ENCODE measurements at regions not wholly inside any gene's neighbourhood (a gene's known extent, or its start where the extent isn't known, plus 50 kb on each side); places are given as distances from the start of the nearest gene placed in this dataset.

GRCh38 chr20:11660673-11661072 is 257.0 kb upstream of the BTBD3 start:
- no peaks in the 10 kb centered on the region for H3K27me3 ChIP-seq (ENCODE audit: control insufficient read depth in 5 of 5, insufficient read depth in 4 of 5, low read length in 5 of 5)
- no peaks in the 10 kb centered on the region for H3K36me3 ChIP-seq (ENCODE audit: control insufficient read depth in 5 of 5, insufficient read depth in 5 of 5, low read length in 5 of 5)
- no peak overlapping the region for H3K27ac ChIP-seq (ENCODE audit: low read depth, low read length)
- no peaks in the 10 kb centered on the region for H3K4me1 ChIP-seq (ENCODE audit: control insufficient read depth in 5 of 5, insufficient read depth in 5 of 5, low read length in 5 of 5)
- H3K4me3 ChIP-seq (ENCODE audit: low read depth in 1 of 5, low read length in 5 of 5): no peak overlapping the region
- H3K9me3 ChIP-seq (ENCODE audit: control insufficient read depth in 5 of 5, low read length in 5 of 5): peaks cover 0 to 5% (median 0%) of the 10 kb centered on the region in 5 donors
- H3K9ac ChIP-seq (ENCODE audit: low read length in 5 of 5): no peak overlapping the region

DNA sequence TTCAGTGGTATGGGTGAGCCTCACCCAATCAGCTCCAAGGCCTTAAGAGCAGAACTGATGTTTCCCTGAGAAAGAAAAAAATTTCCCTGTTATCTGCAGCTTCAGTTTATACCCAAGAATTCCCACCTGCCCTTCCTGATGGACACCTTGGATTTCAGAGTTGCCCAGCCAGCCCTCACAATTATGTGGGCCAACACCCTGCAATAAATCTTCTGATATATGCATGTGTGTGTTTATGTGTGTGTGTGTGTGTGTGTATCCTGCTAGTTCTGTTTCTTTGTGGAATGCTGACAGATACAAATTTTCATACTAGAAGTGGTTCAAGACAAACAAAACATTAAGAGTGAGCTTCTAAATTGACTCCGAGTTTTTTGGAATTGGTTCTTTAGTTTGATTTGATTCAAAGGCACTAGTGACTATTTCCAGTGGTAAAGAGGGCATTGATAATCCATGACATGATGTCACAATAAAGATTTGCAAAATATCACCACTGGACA is 246.6 kb upstream of the BTBD3 start:
- Histone ChIP-seq H3K36me3 (ENCODE audit: control insufficient read depth in 5 of 5, insufficient read depth in 5 of 5, low read length in 5 of 5) (no peaks in the 10 kb centered on the region), H3K27ac (ENCODE audit: low read depth, low read length) (no peak overlapping the region), H3K27me3 (ENCODE audit: control insufficient read depth in 5 of 5, insufficient read depth in 4 of 5, low read length in 5 of 5) (no peaks in the 10 kb centered on the region), H3K9ac (ENCODE audit: low read length in 5 of 5) (no peak overlapping the region), H3K4me1 (ENCODE audit: control insufficient read depth in 5 of 5, insufficient read depth in 5 of 5, low read length in 5 of 5) (peaks cover 0 to 2% (median 0%) of the 10 kb centered on the region in 5 donors), H3K4me3 (ENCODE audit: low read depth in 1 of 5, low read length in 5 of 5) (no peak overlapping the region), H3K9me3 (ENCODE audit: control insufficient read depth in 5 of 5, low read length in 5 of 5) (no peaks in the 10 kb centered on the region)

DNA sequence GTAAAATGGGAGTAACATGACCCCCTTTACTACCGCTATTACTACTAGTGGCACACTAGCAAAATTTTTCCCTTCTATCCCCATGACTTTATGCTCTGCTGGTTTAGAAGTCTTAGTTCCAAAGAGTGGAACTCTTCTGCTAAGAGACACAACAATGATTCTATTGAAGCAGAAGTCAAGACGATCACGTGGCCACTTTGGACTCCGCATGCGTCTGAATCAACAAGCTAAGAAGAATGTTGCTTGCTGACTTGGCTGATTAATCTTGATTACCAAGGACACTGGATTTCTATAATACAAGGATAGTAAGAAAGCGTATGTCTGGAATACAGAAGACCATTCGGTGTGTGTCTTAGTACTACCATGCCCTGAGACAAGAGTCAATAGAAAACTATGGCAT is 244.7 kb upstream of the BTBD3 start:
- Histone ChIP-seq H3K4me3 (ENCODE audit: low read depth in 1 of 5, low read length in 5 of 5) (no peak overlapping the region), H3K4me1 (ENCODE audit: control insufficient read depth in 5 of 5, insufficient read depth in 5 of 5, low read length in 5 of 5) (peaks cover 0 to 10% (median 0%) of the 10 kb centered on the region in 5 donors), H3K36me3 (ENCODE audit: control insufficient read depth in 5 of 5, insufficient read depth in 5 of 5, low read length in 5 of 5) (no peaks in the 10 kb centered on the region), H3K9me3 (ENCODE audit: control insufficient read depth in 5 of 5, low read length in 5 of 5) (no peaks in the 10 kb centered on the region), H3K9ac (ENCODE audit: low read length in 5 of 5) (no peak overlapping the region), H3K27ac (ENCODE audit: low read depth, low read length) (no peak overlapping the region), H3K27me3 (ENCODE audit: control insufficient read depth in 5 of 5, insufficient read depth in 4 of 5, low read length in 5 of 5) (no peaks in the 10 kb centered on the region)

DNA sequence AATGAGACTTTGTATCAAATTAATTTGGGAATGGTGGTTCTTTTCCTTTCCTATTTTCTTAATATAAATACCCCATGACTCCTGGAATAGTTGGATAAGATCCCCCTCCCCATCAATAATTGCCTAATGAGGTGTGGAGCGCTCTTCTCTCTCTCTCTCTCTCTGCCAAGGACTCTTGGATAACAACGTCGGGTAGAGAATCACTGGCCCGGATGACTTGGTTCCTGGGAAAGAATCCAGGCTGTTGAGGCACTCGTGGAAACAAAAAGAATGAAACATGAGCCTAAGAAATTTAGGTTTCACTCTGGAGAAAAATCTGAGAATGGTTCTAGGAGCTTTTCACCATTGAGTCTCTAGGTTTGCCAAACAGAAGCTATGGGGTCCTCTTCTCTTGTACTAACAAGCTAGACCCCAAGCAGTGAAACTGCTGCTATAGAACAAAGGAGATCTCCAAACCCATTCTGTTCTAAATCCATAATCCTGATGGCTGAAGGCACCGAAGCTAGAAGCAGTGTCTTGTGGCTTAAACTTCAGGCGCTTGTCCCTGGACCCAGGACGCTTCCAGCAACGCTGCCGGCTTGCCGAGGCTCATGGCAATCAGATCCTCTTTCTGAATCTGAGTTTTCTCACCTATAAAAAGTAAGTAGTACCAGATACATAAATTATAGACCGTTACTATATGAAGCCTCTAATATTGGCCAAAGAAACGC is 241.6 kb upstream of the BTBD3 start:
- no peaks in the 10 kb centered on the region for H3K9me3 ChIP-seq (ENCODE audit: control insufficient read depth in 5 of 5, low read length in 5 of 5)
- H3K4me3 ChIP-seq (ENCODE audit: low read depth in 1 of 5, low read length in 5 of 5): no peak overlapping the region
- no peaks in the 10 kb centered on the region for H3K36me3 ChIP-seq (ENCODE audit: control insufficient read depth in 5 of 5, insufficient read depth in 5 of 5, low read length in 5 of 5)
- no peaks in the 10 kb centered on the region for H3K27me3 ChIP-seq (ENCODE audit: control insufficient read depth in 5 of 5, insufficient read depth in 4 of 5, low read length in 5 of 5)
- H3K9ac ChIP-seq (ENCODE audit: low read length in 5 of 5): no peak overlapping the region
- H3K27ac ChIP-seq (ENCODE audit: low read depth, low read length): no peak overlapping the region
- peaks cover 0 to 10% (median 0%) of the 10 kb centered on the region in 5 donors for H3K4me1 ChIP-seq (ENCODE audit: control insufficient read depth in 5 of 5, insufficient read depth in 5 of 5, low read length in 5 of 5)

DNA sequence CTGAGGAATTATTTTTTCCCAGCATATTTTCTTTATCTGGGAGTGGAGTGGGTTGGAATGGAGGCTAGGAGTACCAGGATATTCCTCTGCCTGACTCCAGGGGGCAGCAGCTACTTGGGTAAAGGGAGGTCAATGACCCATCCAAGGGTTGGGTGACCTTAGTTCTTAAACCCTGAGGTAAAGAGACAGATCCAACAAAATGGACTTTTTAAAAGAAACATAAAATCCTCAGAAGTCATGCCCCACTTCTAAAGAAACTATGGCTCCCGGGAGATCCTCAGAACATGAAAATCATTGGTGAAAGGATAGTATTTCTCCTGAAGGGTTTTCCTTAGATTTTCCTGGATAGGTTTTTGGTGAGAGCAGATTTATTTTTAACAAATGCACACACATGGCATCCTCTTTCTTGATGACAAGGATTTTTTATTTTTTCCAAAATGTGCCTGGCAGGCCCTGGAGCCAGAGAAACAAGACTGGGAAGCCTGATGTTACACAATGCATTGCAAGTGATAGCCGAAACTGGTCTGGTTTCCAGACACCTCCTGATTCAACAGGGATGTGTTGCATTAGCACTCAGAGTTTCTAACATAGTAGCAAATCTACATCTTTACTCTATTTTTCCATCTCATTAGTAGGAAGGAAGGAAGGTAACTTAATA is 240.9 kb upstream of the BTBD3 start:
- no peaks in the 10 kb centered on the region for H3K9me3 ChIP-seq (ENCODE audit: control insufficient read depth in 5 of 5, low read length in 5 of 5)
- no peak overlapping the region for H3K27ac ChIP-seq (ENCODE audit: low read depth, low read length)
- H3K36me3 ChIP-seq (ENCODE audit: control insufficient read depth in 5 of 5, insufficient read depth in 5 of 5, low read length in 5 of 5): no peaks in the 10 kb centered on the region
- no peak overlapping the region for H3K4me3 ChIP-seq (ENCODE audit: low read depth in 1 of 5, low read length in 5 of 5)
- H3K4me1 ChIP-seq (ENCODE audit: control insufficient read depth in 5 of 5, insufficient read depth in 5 of 5, low read length in 5 of 5): peaks cover 0 to 10% (median 0%) of the 10 kb centered on the region in 5 donors
- H3K27me3 ChIP-seq (ENCODE audit: control insufficient read depth in 5 of 5, insufficient read depth in 4 of 5, low read length in 5 of 5): no peaks in the 10 kb centered on the region
- no peak overlapping the region for H3K9ac ChIP-seq (ENCODE audit: low read length in 5 of 5)

GRCh38 chr20:11677428-11677827 is 240.3 kb upstream of the BTBD3 start:
- Histone ChIP-seq H3K4me3 (ENCODE audit: low read depth in 1 of 5, low read length in 5 of 5) (no peak overlapping the region), H3K9me3 (ENCODE audit: control insufficient read depth in 5 of 5, low read length in 5 of 5) (no peaks in the 10 kb centered on the region), H3K27ac (ENCODE audit: low read depth, low read length) (no peak overlapping the region)

GRCh38 chr20:11677836-11678235 is 239.9 kb upstream of the BTBD3 start:
- Histone ChIP-seq H3K36me3 (ENCODE audit: control insufficient read depth in 5 of 5, insufficient read depth in 5 of 5, low read length in 5 of 5) (no peaks in the 10 kb centered on the region), H3K27ac (ENCODE audit: low read depth, low read length) (no peak overlapping the region), H3K9me3 (ENCODE audit: control insufficient read depth in 5 of 5, low read length in 5 of 5) (no peaks in the 10 kb centered on the region), H3K9ac (ENCODE audit: low read length in 5 of 5) (no peak overlapping the region), H3K27me3 (ENCODE audit: control insufficient read depth in 5 of 5, insufficient read depth in 4 of 5, low read length in 5 of 5) (no peaks in the 10 kb centered on the region), H3K4me1 (ENCODE audit: control insufficient read depth in 5 of 5, insufficient read depth in 5 of 5, low read length in 5 of 5) (peaks cover 0 to 10% (median 0%) of the 10 kb centered on the region in 5 donors), H3K4me3 (ENCODE audit: low read depth in 1 of 5, low read length in 5 of 5) (no peak overlapping the region)

More at GRCh38 chr20:11677428-11677827, 240.3 kb upstream of the BTBD3 start:
- H3K27me3 ChIP-seq (ENCODE audit: control insufficient read depth in 5 of 5, insufficient read depth in 4 of 5, low read length in 5 of 5): no peaks in the 10 kb centered on the region
- H3K9ac ChIP-seq (ENCODE audit: low read length in 5 of 5): no peak overlapping the region
- H3K4me1 ChIP-seq (ENCODE audit: control insufficient read depth in 5 of 5, insufficient read depth in 5 of 5, low read length in 5 of 5): peaks cover 0 to 10% (median 0%) of the 10 kb centered on the region in 5 donors
- H3K36me3 ChIP-seq (ENCODE audit: control insufficient read depth in 5 of 5, insufficient read depth in 5 of 5, low read length in 5 of 5): no peaks in the 10 kb centered on the region

DNA sequence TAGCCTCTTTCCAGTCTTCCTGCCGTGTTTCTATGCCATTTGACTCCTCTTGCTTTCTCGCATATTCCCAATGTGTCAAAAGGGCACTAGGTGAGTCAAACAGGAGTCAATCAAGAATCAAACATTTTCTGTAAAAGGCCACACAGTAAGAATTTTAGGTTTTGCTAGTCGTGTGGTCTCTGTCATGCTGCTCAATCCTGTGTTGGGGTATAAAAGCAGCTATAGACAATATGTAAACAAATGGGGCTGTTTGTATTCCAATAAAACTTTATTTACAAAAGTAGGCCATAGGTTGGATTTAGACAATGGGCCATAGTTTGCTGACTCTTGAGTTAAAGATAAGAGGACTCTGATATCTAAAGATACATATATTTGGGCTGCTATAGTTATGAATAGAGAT is 235.4 kb upstream of the BTBD3 start:
- Histone ChIP-seq H3K9me3 (ENCODE audit: control insufficient read depth in 5 of 5, low read length in 5 of 5) (no peaks in the 10 kb centered on the region), H3K27me3 (ENCODE audit: control insufficient read depth in 5 of 5, insufficient read depth in 4 of 5, low read length in 5 of 5) (peaks cover 0 to 6% (median 3%) of the 10 kb centered on the region in 5 donors), H3K9ac (ENCODE audit: low read length in 5 of 5) (no peak overlapping the region), H3K4me1 (ENCODE audit: control insufficient read depth in 5 of 5, insufficient read depth in 5 of 5, low read length in 5 of 5) (peaks cover 0 to 10% (median 8%) of the 10 kb centered on the region in 5 donors), H3K4me3 (ENCODE audit: low read depth in 1 of 5, low read length in 5 of 5) (no peak overlapping the region), H3K36me3 (ENCODE audit: control insufficient read depth in 5 of 5, insufficient read depth in 5 of 5, low read length in 5 of 5) (no peaks in the 10 kb centered on the region), H3K27ac (ENCODE audit: low read depth, low read length) (no peak overlapping the region)

- Histone ChIP-seq H3K27me3 (ENCODE audit: control insufficient read depth in 5 of 5, insufficient read depth in 4 of 5, low read length in 5 of 5) (peaks cover 0 to 8% (median 3%) of the 10 kb centered on the region in 5 donors), H3K36me3 (ENCODE audit: control insufficient read depth in 5 of 5, insufficient read depth in 5 of 5, low read length in 5 of 5) (no peaks in the 10 kb centered on the region), H3K4me1 (ENCODE audit: control insufficient read depth in 5 of 5, insufficient read depth in 5 of 5, low read length in 5 of 5) (peaks cover 0 to 10% (median 9%) of the 10 kb centered on the region in 5 donors), H3K4me3 (ENCODE audit: low read depth in 1 of 5, low read length in 5 of 5) (no peak overlapping the region), H3K9ac (ENCODE audit: low read length in 5 of 5) (no peak overlapping the region), H3K9me3 (ENCODE audit: control insufficient read depth in 5 of 5, low read length in 5 of 5) (no peaks in the 10 kb centered on the region), H3K27ac (ENCODE audit: low read depth, low read length) (no peak overlapping the region)
Measured at GRCh38 chr20:11686195-11686594, 231.5 kb upstream of the BTBD3 start.

DNA sequence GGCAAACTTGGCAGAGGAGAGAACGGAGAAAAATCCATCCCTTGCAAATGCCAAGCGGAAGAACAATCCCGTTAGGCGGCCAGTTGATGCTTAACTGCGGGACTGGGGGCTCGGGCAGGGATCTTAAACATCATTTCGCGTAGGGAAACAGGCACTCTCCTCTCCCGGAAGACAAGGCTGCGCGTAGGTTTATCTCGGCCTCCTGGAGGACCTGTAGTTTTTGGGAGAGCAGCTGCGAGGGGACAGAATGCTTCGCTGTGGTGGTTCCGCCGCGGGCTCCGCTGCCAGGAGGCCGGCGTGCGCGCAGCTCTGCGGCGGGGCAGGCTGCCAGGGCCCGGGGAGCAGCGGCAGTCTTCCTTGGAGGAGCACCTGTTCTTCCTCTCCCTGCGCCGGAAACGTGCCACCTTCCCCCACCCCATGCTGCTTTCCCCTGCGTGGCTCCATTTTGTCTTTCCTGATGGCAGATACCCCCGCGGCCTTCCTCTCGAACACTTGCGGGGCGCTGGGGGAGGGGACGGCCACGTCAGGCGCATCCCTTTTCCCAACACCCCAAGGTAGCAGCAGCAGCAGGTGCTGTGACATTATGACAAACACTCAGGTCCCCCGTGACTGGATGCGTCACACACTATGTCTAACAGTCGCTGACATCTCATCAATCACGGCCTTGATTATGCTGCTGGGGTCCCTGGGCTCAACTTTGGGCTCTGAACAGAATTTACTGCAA is 230.7 kb upstream of the BTBD3 start:
- Histone ChIP-seq H3K9me3 (ENCODE audit: control insufficient read depth in 5 of 5, low read length in 5 of 5) (no peaks in the 10 kb centered on the region), H3K36me3 (ENCODE audit: control insufficient read depth in 5 of 5, insufficient read depth in 5 of 5, low read length in 5 of 5) (no peaks in the 10 kb centered on the region), H3K27me3 (ENCODE audit: control insufficient read depth in 5 of 5, insufficient read depth in 4 of 5, low read length in 5 of 5) (peaks cover 0 to 8% (median 3%) of the 10 kb centered on the region in 5 donors), H3K9ac (ENCODE audit: low read length in 5 of 5) (no peak overlapping the region), H3K4me3 (ENCODE audit: low read depth in 1 of 5, low read length in 5 of 5) (peak overlapping the region; percentile 49 to 58 (median 52)), H3K27ac (ENCODE audit: low read depth, low read length) (no peak overlapping the region), H3K4me1 (ENCODE audit: control insufficient read depth in 5 of 5, insufficient read depth in 5 of 5, low read length in 5 of 5) (peaks cover 0 to 10% (median 9%) of the 10 kb centered on the region in 5 donors)

Measured in subcutaneous abdominal adipose tissue (tissue), 5 donors.